GM21367 (cell line): ENCODE measurements at regions not wholly inside any gene's neighbourhood (a gene's known extent, or its start where the extent isn't known, plus 50 kb on each side); places are given as distances from the start of the nearest gene placed in this dataset.
A peak's percentile ranks its signal among the peaks of the same experiment; 100 is the strongest.
"Not testable (repeated sequence)": the region's sequence is repeated elsewhere in the genome, so short reads cannot be mapped to it uniquely, and the experiment has no call there.

ENCODE experiments used
- ATAC-seq: cut with Tn5 transposase; IDR thresholded peaks from one replicate; pipeline ENCODE4 v1.9.1; 2021; ENCODE audit not compliant: unreplicated experiment

DNA sequence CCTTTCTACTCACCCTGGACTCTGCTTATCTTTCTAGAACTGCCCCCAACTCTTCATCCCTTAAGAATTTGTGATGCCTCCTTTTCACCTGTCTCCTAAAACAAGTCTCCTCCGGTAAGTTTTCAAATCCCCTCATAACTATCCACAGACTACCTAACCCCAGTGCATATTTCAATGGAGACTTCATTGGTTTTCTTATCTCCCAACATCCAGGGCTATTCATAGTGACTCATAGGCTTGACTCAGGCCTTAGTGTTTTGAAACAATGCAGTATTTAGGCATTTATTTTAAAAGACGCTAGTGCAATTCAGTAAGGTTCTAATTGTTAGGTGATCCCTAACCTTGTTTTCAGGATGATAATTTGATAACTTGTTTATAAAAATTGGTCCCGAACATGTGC lies 399.2 kb downstream of the CPS1 start:
- no peak for ATAC-seq

DNA sequence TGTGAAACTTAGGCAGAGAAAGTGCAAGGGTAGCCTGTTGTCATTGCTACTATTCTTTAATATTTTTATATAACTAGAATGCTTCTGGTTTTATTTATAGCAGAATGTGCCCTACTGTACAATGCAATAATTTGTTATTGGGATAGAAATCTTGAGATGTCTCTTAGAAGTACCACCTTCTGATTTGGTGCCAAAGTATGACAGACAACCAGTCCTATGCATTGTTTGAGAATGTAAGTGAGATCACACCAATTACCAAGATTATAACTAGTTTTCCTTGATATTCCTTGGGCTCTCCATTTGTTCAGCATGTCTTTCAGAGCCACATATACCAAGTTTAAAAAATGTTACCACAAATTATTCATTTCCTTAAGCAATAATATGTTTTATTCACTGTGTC lies 399.7 kb downstream of the CPS1 start:
- no peak for ATAC-seq

DNA sequence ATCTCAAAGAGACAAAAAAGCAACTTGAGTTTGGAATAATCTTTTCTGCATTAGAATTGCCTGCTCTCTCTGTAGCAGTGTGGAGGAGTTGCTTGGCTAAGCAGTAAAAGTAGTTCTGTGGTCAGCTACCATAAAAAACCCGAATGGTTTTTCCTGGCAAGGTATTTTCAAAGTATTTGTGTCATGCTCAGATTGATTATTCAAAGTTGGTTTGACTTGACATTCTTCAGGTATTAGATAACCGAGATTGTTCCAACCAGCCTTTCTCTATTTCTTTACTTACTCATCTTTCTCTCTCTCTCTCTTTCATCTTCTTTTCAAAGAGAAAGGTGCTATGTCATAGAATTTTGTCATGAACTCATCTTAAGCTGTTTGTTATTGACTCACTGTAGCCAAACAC lies 404.9 kb downstream of the CPS1 start:
- no peak for ATAC-seq

DNA sequence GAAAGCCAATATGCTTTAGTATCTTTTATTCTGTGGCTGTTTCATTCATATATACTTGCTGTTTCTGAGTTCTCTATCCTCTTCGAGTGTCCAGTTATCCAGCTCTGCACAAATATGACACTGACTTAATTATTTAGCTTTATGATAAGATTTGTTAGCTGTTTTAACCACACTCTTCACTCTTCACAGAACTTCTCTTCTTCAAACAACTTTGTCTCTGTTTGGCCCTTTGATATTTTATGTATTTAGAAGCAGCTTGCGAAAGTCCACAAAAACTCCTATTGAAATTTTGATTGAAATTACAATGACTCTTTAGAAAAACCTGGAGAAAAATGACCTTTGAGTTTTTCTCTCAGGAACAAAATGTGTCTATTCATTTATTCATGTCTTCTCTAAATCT lies 407.0 kb downstream of the CPS1 start:
- ATAC-seq = no peak

DNA sequence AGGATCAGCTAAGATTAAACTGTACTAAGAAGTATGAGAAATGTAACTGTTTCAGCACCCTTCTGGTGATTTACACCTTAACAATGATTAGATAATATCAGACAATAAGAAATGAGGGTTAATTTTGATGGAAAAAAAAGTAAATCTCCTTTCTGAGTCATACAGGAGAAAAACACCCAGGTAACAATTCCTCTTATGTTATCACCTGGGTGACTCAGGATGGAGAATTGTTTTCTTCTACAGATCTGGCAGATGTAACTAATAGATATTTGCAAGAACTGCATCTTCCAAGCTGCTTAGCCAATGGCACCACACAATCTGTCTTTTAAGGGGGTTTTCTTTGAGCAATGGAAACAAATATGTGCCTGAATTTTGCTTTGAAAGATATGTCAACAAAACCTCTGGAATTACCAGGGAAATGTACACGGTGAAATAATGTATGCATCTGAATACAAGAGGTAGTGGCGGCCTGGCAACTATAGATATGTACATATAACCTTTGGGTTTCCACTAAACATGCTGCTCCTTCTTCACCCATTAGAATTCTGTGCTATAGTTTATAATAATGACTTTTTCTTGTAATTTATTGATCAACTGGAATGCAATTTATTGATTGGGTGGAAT lies 407.9 kb downstream of the CPS1 start:
- ATAC-seq = no peak

DNA sequence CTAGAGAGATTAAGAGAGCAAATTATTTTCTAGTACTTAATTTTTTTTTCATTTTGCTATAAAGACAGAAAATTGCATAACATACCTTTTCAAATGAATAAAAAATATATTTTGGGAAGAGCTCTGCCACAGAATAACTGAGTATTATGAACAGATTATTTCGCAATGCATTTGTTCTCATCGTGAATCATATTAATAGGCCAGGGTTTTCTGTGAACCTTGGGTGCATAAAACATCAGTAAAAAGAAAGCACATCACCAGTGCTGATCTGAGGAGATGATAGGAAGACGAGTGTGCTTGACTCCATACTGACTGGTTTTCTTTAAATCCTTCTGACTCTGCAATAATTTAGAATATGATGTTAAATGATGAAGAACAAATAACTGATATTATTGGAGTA lies 409.1 kb downstream of the CPS1 start:
- no peak for ATAC-seq

DNA sequence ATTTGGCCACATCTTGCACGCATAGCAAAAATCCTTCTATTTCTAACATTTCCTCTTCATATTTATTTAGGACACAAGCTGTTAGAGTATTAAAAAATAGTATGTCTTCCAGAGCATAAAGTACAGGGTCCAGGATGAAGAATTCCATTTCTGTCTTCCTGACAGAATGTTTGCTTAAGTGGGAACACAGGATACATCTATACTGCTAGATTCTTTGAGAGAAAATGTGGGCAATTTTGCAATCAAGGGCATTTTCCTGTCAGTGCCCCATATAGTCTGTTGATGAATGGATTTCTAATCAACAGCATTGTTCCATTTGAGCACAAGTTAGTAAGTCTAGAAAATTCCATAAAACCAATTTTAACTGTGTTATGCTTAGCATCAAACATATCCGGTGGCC lies 409.9 kb downstream of the CPS1 start:
- no peak for ATAC-seq

DNA sequence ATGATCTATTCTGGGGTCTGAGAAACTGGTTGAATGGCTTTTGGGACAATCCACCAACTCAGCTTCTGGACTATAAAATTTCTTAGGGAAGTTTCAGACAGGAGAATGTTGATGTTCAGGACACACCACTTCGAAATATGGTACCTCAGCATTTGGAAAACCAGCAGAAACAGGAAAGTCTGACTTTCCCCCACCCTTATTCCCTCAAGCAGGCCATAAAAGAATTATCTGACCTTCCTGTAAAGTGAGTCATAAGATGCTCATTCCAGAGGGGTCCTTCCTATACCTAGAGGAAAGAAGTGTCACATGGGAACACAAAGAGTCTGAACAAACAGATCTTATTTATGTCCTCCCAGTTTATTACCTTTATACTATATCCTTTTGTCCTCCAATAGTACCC lies 415.0 kb downstream of the CPS1 start:
- ATAC-seq = no peak

DNA sequence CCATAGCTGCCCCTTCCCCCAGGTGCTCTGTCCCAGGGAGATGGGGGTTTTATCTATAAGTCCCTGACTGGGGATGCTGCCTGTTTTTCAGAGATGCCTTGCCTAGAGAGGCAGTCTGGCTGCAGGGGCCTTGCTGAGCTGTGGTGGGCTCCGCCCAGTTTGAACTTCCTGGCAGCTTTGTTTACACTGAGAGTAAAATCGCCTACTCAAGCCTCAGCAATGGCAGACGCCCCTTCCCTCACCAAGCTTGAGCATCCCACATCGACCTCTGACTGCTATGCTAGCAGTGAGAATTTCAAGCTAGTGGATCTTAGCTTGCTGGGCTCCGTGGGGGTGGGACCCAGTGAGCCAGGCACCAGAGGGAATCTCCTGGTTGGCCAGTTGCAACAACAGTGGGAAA lies 430.4 kb downstream of the CPS1 start:
- not testable (repeated sequence) for ATAC-seq

DNA sequence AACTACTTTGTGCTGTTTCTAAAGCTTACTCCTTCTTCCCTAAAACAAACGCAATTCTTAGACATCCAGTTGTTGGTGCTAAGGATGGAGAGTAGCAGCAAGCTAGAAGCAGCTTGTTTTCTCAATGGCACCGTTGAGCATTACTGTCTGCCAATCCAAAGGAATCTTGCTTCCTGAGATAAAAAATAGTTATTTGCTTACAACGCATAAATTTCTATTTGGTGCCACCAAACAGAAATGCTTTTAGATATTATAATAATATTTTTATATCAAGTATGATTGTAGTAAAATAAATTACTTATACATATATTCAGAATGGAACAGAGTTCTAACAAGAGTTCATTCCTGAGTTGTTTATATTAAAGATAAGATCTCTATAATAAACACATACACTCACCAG lies 434.7 kb downstream of the CPS1 start:
- ATAC-seq = no peak

DNA sequence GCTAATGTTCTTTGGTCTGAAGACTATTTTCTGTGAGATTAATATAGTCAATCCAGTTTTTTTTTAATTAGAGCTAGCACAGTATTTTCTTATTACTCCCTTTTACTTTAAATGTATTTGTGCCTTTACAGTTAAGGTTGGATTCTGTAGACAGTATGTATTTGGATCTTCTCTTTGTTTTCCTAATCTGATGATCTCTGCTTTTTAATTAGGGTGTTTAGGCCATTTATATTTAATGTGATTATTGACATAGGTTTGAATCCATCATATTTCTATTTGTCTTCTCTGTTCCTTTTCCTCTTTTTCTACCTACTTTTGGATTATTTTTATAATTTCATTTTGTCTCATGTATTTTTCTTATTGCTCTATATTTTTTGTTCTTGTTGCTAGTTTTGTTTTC lies 437.7 kb downstream of the CPS1 start:
- ATAC-seq = no peak

DNA sequence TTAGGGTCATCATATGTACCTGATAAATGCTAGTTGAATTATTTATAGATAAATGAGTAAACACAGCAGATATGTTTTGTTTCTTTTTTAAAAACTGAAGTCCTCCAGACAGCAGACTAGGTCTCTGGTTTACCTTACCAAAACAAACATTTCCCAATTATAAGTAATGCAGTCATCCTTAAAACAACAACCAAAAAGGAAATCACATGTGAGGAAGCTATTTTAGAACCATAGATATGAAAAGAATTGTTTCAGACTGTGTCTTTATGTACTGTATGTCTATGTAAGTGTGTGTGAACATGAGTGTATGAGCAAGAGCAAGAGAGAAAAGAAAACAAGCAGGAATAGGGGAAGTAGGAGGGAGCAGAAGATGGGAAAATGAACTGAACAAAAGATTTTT lies 441.0 kb downstream of the CPS1 start:
- ATAC-seq = no peak

DNA sequence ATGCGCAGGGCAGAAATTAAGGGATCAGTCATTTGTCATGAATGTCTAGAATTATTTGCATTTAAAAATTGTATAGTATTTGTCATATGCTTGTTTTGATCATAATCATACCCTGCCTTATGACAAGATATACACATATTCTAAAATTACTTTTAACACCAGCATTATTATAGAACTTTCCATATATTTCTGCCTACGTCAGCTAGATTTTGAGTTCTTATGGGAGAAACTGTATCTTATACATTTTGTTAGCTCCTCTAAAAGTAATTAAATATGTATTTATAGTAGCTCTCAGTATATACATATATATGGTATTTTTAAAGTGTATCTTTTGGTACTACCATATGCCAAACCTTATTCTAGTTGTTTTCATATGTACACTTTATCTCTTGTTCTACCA lies 441.9 kb downstream of the CPS1 start:
- ATAC-seq = no peak

DNA sequence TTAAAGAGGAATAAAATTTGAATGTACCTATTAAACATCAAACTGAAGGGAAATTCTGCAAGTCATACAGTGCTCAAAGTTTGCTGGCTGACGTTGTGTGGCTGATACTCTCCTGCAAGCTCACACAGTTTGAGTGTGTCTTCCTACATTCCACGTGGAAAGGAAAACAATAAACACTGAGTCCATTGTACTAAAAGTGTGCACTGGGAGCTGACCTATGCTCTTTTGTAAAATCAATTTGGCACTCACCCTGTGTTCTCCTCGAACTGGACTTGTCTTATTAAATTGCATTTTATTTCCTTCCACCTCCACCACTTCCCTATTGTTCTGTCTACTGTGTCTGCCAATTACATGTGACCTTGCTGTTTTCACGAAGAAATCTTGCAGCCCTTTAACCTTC lies 458.0 kb downstream of the CPS1 start:
- no peak for ATAC-seq

DNA sequence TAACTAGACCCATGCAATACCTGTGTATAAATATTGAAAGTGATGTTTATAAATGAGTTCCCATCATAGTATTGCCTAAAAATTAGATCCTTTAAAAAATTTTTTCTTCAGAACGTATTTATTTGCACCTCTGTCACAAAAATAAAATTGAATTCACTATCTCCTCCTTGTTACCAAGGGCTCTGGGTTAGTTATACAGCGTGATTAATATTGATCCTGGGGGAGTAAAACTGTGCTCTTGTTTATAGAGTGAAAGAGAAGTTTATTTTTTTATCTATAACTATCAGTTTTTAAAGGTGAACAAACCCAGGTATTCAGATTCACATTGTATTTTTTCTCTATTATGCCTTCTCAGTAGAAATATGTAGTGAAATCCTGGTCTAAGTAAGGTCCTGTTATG lies 458.5 kb downstream of the CPS1 start:
- ATAC-seq = no peak

DNA sequence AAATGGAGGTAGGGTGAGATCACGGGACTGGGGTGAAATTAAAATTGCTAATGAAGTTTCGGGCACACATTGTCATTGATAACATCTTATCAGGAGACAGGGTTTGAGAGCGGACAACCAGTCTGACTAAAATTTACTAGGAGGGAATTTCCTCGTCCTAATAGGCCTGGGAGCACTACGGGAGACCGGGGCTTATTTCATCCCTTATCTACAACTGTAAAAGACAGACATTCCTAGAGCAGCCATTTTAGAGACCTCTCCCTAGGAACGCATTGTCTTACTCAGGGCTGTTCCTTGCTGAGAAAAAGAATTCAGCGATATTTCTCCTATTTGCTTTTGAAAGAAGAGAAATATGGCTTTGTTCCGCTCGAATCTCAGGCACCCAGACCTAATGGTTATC lies 468.7 kb downstream of the CPS1 start:
- ATAC-seq = not testable (repeated sequence)

DNA sequence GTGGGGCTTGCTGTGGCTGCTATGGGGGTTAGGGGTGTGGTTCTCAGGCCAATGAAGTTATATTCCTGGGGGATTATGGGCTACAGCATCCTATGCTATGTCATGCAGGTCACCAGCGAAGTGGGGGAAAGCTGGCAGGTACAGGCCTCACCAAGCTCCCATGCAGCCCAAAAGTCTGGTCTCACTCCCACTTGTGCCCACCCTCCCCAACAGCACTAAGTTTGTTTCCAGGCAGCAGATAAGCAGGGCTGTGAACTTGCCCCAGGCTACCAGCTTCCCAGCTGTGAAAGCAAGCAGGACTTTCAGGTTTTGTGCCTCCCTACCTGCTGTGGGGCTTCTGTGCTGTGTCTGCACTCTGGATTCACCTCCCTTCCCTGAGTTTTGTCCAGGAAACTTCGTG lies 469.7 kb downstream of the CPS1 start:
- ATAC-seq = no peak

DNA sequence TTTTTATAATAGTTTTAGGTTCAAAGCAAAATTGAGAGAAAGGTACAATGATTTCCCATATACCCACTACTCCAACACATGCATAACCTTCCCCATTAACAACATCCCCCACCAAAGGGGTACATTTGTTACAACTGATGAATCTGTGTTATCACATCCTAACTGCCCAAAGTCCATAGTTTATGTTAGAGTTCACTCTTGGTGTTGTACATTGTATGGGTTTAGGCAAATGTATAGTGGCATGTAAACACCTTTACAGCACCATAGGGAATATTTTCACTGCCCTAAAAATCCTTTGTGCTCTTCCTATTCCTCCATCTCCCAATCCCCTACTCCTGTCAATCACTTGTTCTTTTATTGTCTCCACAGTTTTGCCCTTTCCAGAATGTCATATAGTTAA lies 471.6 kb downstream of the CPS1 start:
- no peak for ATAC-seq

DNA sequence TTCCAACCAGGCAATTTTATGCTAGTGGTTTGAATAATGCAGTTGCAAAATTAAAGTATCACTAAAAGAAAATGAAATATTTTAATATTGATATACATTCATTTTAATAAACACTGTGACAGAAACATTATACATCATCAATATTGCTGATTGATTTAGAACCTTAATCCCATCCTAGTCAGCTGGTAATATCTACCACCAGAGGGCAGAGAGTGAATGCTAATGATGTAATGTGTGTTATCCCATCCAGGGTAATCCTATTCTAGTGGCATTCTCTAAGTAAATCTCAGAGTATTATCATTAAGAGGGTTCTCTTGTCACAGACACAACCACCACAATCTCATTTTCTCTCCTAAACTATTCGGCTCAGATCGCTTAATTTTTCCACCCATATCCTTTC lies 477.4 kb downstream of the CPS1 start:
- ATAC-seq = no peak

DNA sequence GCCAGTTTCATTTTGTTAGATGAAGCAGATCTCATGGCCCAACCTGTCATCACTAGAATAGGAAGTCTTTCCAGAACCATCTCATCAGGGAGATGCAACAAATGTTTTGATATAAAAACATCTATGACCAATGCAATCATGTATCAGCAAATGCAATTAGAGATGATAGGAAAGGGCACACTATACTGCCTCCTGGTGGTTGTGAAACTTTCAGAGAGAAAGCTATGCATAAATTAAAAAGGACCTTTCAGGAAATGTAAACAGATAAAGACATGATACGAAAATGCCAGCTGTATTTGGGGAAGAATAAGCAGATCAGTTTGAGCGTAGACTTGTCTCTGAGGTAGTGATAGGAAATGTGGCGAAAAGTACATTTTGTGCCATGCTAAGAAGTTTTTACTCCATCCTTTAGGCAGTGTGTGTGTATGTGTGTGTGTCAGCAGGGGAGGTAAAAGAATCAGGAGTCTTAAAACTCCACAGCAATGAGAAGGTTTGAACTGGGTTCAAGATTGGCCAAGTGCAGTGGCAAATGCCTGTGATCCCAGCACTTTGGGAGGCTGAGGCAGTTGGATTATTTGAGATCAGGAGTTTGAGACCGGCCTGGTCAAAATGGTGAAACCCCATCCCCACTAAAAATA lies 479.3 kb downstream of the CPS1 start:
- peak; percentile 62 for ATAC-seq

DNA sequence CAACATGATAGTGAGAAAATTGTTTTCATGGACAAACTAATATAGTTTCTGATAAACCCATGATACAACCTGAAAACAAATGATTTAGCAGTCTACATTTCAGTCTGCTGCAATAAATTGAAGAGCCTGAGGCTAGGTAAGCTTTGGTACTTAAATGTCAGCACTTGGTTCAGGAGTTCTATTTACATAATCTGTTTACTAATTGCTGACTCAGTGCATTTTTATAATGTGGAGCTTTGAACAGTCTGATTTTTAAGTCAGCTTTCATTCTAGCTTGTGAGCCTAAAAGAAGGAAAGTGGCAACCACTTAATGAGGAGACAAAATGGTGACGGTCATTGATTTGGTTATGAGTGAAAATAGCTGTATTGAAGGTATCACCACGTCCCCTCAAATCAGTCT lies 488.6 kb downstream of the CPS1 start:
- ATAC-seq = no peak

DNA sequence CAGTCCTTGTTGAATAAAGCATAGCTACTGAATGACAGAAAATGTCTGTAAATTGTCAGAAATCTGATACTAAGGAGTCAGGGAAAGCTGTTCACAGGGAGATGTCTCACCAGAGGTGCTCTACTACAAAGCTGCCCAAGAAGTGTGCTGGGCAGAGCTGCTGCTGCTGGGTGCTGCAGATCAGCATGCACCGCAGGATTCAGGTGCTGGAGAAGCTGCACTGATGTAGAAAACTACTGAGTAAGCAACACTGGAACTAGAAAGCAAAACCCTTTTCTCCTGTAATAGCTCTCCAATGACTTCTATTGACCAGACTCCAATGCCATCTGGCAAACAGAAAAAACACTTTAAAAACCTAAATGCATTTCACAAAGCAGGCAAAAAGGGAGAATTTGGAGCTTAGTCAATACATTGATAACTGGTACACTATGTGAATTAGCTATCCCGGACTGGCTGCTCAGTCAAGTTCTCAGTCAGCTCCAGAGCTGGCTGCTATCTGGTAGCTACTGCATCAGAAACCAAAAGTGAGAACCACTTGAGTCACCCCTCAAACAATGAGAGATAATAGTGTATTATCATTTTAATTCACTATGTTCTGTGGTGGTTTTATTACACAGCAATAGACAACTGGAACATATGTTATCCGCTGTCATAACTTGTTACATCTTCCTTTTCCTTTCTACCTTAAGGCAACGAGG lies 493.1 kb downstream of the CPS1 start:
- no peak for ATAC-seq

DNA sequence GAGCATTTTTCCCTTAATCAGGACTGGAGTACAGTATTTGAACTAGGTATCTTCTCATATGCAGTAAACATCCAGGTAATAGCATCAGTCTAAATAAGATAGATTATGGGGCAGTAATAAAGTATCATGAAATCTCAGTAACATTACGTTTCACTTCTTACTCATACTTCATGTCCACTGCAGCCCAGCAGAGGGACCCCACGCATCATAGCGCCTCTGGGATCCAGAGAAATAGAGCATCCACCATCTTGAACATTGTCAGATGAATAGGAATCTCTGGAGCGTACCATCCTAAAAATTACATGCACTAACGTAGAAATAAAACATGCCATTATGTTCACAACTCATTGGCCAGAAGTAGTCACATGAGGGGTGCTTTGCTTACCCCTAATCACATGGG lies 499.0 kb downstream of the CPS1 start:
- ATAC-seq = no peak
